Astrocyte of the hippocampus (primary cell): ENCODE measurements at regions not wholly inside any gene's neighbourhood (a gene's known extent, or its start where the extent isn't known, plus 50 kb on each side); places are given as distances from the start of the nearest gene placed in this dataset.
A peak's percentile ranks its signal among the peaks of the same experiment; 100 is the strongest.

ENCODE experiments used
- DNase-seq: peaks from one replicate; pipeline ENCODE4 v3.0.0; 2011; ENCODE audit warnings: low read depth, low spot score

DNA sequence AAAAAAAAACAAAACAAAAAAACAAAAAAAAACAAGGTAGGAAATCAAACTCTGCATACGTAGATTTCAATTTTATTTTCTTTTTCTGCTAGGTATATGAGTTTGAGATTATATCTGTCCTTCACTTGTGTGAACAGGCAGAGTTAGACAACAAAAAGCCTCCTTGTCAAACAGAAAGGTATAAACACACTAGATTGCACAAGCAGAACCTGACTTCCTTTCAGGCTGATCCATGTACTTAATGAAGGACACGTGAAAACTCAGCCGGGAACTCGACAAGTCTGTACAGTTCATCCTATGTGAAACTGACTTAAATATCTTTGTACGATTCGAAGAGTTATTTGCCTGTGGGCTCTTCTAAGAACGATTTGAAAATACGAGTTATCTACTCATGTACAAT is 254.1 kb downstream of the ARL4A start:
- no peak for DNase-seq

DNA sequence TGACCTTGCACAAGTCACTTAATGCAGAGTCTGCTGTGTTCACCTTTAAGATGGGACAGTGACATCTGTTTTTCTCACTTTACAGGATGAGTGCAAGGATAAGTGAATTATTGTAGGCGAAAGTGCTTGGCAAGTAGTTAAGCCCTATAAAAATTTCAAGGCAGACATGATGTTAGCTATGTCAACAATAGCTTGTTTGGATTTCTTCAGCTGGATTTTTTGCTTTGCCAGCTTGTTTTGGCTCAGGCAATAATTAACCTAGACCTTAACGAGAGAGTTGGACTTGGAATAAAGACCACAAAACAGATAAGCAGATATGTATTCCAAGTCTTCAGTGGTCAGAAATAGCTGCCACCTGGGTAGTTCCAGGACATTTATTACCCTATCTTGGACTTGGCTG is 255.2 kb downstream of the ARL4A start:
- peak; percentile 58 for DNase-seq

DNA sequence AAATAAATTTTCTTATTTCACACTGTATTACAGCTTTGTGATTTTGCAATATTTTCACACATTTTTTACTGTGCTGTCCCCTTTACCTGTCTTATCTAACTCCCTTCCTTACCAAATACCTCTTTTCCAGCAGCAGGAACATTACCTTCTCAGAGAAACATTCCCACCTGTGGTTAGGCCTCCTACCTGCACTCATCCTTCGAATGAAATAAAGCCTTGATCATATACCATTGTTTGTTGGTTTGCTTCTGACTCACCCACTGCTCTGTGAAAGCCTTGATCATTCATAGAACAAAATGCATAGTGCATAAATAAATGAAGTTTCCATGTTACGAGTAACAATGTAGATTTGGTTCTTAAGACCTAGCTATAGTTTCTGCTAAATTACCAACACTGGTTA is 256.3 kb downstream of the ARL4A start:
- DNase-seq, result no peak

DNA sequence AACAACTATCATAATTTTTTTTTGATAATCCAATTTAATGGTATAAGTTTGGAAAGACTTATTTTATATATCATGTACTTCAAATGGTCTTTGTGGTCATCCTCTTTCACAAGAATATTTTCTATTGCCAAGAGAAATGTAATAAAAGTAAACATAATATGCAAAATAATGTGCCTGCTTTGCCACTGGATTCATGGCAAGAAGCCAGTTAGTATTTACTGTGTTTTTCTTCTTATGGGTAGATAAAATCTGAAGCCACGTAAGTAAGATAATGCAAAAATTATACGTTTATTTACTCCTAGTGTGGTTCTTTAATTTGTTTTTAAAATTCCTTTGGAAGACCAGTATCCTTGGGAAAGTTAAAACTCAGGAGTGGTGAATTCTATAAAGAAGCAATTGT is 258.5 kb downstream of the ARL4A start:
- DNase-seq, result no peak

DNA sequence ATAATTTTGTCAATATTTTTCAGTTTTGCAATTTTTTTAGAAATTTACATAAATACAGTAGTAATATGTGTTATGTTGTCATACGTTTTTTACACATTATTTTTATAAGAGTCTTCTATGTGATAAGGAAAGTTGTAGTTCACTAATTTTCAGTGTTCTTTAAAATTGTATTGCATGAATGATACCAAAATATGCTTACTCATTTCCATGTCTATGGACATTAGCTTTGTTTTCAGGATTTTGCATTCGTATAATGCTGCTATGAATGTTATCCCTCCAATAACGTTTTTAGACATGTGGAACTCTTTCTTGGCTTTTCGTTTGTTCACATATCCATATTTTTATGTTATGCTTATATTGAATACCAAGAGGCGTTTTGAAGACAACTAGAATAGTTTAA is 260.0 kb downstream of the ARL4A start:
- no peak for DNase-seq

DNA sequence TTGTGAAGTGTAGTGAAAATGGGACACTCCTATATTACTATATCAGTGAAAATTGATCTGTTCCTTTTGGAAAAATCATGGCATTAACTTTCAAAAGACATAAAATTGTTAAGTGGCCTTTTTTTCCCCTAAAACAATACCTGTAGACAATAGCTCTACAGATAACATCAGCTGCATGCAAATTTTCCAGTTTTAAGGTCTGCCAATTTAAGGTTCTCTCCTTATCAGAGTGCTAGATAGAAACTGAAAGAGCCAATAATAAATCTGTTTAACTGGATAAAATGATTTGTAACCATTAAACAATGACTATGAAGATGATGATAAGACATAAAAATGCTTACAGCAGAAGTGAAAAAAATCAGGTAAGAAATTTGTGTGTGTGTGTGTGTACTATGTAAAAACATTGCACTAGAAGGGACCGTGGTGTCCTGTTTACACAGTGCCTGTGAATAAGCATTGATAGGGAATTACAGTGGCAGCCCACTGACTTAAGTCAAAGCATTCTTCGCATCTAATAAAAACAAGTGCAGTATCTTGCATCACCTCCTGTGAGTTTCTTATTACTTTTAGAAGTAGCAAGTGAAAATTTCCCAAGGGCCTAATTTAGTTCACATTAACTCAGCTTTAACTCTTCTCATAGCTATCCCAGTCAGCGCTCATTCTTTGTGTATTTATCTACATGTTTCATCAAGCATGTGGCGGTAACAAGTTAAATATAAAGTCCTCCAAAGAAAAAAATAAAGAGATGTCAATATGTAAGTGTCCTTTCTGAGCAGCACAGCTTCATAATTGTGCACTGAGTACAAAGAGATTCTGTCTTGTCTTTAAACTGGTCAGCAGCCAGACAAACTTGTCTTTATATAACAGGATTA is 261.9 kb downstream of the ARL4A start:
- DNase-seq, result no peak

DNA sequence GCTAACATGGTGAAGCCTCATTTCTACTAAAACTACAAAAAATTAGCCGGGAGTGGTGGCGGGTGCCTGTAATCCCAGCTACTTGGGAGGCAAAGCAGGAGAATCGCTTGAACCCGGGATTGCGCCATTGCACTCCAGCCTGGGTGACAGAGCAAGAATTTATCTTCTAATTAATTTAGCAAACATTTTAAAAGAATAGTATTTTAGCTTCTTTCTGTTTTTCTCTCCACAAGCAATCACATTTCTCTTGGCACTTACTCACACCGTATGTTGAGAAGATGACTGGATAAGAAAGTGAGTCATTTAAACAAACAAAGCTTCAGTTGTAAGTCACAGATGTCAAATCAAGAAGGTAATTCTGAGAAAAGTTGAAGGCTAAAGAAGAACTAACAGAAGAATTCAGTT is 264.0 kb downstream of the ARL4A start:
- peak; percentile 67 for DNase-seq

DNA sequence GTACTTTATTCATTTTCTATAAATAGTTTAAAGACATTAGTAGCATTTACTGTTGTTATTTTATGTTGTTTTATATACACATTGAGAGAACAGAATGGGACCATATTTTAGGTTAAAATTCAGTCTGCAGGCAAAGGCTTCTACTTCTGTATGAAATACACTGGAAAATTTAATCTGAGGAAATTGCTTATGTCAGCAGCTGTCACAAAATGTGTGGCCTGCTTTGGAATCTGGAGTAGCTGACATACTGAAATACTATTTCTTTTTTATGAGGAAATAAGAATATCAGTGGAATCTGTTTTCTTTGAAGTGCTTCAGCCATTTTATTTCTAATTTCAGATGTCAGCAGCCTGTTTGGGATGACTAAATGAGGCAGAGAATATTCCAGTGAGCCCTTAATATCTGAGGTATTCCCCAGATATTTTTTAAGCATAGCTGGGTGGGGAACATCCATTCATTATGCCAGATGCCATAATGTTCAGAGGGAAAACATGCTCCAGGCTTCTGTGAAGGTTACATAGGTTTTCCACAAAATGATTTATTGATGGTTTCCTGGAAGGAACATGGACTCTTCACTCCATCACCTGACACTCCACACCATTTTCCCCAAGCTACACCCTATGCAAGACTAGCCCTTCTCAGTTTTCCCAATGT is 267.1 kb downstream of the ARL4A start:
- no peak for DNase-seq

DNA sequence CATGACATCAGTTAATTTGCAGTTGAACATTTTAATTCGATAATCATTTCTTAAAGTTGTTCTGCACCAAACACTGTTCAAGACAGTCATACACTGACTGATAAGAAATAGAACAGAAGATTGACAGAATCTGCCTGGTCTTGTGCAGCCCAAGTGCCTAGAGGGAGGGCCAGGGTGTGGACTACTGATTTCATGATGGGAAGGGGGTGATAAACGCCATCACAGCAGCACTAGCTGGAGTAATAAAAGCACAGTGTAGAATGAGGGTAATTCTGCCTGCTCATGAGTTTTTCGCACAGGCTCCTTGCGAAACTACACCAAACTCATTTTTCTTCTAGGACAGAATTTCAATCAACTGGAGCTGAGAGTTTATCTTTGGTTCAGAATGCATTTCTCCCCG is 270.1 kb downstream of the ARL4A start:
- DNase-seq, result no peak

DNA sequence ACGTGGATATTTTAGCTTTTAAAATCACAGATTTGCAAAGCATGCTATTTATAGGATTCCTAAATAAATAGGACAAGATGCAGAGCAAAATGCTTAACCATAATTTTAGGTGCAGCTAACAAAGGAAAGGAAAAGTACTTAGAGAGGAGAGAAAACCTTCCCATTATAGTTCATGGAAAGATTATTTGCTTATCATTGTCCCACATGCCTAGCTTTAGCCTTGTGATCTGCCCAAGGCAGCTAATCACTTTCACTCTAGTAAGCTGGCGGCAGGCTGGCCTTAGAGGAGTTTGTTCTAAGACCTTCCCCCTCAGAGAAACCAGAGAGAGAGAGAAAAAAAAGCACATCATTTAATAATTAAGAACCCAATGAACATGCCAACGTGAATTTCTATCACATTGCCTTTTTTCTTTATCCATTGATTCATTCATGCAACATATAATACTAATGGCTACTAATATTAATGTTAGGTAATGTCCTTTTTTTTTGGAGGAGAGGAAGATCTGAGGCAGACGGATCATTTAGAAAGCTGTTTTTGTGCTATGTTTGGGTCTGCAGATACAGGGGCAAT is 274.6 kb downstream of the ARL4A start:
- DNase-seq, result no peak

DNA sequence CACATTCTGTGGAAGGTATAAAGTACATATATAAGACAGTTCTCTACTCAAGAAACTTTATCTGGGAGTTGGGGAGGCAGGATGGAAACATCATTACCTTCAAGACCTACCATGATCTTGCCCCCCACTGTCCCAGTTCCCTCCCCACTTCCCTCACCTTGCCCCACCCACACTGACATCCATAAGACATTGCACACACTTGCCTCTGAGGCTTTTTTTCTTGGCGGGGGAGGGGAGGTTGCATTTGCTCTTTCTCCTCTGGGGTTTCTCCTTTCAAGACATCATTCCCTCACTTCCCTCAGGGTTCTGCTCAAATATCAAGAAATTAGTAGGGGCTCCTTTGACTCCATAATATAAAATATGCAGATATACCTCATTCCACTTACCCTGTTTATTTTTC is 276.0 kb downstream of the ARL4A start:
- no peak for DNase-seq

DNA sequence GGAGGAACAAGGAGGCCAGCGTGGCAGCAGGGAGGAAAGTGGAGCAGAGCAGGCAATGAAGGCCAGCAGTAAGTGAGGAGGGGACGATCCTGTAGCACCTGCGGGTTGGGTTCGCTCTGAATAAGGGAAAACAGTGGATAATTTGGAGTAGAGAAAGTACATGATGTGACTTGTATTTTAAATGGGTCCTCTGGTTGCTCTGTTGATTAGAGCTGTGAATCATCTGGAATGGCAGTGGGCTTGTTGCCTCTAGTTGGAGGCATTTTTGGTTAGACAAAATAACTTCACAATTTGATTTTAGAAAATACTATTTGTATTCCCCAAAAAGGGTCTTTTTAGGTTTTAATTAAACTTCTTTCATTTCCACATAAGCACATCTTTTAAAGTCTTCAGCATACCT is 277.4 kb downstream of the ARL4A start:
- no peak for DNase-seq

DNA sequence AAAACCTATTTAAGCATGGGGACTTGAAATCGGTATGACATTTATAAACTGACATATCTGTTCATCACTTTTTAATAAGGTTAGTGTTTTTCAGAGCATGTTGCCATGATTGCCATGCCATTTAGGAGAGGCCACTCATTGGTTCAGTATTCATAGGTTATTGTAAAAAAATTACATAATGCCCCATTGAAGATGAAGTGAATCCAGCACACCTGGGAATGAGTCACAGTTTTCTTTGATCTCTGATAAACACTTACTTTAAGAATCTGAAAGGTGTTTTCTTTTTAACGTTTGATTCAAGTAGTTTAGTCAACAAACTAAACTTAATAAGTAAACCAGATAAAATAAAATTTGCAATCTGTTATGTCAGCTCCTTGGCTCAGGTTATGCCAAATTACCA is 278.3 kb downstream of the ARL4A start:
- DNase-seq, result no peak

DNA sequence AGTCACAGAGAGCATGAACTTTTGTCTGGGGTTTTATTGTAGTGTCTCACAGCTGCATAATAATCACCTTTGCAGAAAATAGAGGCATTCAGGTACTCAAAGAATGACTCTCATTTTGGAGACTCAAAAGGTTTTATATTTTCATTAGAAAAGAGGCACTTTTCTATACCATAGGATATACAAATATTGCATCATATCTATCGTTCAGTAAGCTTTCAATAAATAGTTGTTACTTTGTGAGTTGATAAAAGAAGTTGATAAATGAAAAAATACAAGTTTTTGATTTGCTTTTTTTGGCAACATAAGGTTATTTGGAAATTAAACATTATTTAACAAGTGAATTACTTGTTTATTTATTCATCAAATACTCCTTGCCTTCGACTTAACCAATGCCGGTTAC is 279.9 kb downstream of the ARL4A start:
- DNase-seq, result no peak

DNA sequence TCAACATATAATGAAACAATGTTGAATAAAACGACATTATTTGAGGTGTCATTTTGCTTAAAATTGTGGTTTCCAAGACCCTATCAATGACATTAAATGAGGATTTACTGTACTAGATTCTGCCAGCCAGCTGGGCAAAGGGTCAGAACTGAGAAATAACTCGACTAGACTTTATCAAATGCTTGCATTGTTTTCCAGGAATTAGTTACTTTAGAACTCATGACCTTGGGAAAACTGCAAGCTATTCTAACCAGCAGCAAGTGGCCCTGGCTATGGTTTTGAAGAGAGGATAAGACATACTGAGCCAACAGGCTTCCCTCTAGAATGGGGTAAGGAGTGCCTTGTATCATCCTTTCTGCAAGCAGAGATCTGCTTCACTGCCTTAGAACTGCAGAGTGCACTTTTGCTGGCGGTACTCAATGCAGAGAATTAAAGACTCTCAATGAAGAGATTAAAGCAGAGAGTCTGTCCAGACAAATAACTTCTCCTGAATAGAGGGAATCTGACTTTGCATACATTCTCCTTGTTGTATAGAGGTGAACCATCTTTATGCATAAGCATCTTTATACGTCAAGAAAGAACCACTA is 281.5 kb downstream of the ARL4A start:
- DNase-seq, result no peak

DNA sequence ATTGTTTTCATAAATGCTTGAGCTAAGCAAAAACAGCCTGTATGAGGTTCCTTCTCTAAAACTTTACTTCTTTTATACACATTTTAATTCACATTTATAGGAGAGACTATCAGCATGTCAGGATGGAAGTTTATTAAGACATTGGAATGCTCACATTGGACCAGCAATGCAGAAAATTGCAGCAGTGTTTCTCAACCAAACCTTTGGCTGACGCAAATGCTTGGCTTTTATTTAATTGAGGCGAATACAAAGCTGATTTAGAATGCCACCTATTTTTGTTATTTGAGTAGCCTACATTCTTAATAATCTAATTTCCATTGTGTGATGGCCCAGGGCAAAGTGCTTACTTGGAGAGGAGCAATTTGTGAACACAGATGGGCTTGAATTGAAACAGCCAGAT is 283.2 kb downstream of the ARL4A start:
- peak; percentile 9 for DNase-seq

DNA sequence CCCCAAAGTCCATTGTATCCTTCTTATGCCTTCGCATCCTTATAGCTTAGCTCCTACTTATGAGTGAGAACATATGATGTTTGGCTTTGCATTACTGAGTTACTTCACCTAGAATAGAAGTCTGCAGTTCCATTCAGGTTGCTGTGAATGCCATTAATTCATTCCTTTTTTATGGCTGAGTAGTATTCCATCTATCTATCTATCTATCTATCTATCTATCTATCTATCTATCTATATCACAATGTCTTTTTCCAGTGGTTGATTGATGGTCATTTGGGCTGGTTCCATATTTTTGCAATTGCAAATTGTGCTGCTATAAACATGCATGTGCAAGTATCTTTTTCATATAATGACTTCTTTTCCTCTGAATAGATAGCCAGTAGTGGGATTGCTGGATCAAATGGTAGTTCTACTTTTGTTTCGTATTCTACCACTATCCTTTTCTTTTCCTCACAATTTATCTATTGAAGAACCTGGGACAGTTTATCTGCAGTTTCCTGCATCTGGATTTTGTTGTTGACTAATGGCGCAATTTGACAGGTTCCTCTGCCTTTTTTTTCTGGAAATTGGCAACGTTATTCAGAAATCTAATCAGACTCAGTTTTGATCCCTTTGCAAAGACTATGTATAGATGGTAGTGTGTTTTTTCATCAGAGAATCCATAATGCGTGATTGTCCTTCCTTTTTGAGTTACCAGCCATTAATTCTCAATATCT is 287.2 kb downstream of the ARL4A start:
- no peak for DNase-seq

DNA sequence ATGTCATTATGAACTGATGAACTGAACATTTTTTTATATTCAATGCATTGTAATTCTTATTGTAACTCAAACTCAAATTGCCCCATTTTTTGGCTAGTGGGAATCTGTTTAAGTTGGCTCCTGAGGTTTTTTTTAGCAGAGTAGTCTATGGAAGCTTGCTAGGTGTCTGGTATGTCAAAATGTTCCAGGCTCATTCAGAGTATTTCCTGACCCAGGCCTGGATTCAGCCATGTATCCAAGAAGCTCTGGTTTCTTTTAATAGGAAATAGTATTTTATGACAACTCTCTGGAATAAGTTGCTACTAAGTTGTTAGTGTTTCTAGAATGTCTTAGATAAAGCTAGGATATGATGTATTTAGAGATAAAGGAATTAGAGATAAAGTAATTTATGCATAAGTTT is 288.0 kb downstream of the ARL4A start:
- DNase-seq, result no peak

DNA sequence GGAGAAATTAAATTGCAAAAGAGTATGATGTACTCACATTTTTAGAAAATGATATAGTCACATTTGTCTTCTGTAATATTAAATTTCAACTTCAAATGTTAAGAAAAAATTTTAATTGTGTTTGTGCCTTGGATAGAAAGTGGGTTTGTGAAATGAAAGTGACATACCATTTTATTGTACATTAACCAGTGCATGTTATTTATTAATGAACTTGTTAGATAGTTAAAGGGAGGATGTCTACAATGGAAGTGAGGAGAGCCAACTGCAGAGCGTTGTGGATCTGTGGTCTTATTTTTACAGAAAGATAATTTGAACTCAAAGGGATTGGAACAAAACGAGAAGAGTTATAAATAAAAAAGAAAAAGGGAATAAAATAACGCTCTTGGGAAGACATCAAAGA is 291.7 kb downstream of the ARL4A start:
- DNase-seq, result no peak

DNA sequence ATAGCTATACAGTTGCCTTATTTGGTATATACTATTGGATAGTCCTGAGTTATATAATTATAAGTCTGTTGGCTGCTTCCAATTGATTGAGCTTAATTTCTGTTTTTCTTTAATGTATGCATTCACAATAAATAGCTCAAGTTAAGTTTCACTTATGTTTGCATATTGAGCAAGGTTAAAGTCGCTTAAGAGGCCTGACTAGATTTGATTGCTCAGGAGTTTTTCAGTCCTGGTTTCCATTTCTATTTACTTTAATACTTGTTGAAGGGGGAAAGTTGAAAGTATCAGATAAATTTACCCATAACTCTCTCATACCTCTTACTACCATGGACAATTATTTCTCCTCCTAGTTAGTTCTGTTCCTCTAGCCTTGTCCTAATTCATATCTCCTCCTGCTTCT is 294.7 kb downstream of the ARL4A start:
- DNase-seq, result no peak

DNA sequence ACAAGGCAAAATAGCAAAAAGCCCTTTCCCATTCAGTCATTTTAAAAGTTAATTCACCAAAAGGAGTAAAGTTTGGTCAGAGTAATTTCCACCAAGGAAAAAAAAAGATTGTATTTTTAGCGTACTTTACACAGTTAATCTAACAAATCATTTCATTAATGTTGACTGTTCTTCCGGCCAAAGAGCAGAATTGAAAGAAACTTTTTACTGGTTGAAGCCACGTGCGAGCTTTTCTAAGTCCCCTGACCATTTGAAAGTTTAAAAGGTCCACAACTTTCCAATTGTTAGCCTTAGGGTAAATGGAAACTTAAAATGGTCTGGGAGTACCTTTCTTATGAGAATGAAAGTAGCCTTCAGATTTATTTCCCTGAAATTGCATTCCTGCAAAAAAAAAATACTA is 296.7 kb downstream of the ARL4A start:
- DNase-seq, result no peak

DNA sequence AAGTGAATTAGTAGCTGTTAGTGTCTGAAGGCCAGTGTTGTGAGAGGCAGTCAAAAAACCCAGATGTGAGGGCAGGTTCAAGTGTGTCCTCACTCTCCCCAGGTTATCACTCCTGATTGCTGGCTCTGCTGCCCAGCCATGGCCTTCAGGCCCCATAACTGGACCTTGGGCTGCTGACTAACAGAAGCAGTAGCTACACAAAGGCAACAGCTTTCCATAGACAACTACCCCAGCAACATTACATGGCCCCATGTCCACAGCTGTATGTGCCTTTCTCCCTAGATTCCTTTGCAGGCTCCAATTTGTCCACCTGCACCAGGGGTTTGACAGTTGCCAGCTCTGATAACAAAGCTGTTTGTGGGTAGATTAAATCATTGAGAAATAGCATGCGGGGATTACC is 297.8 kb downstream of the ARL4A start:
- DNase-seq, result no peak
